Keratinocyte (primary cell): ENCODE measurements at regions not wholly inside any gene's neighbourhood (a gene's known extent, or its start where the extent isn't known, plus 50 kb on each side); places are given as distances from the start of the nearest gene placed in this dataset.

Experiments
- EZH2 ChIP-seq: IDR thresholded peaks from one replicate; pipeline ENCODE4 v1.6.1; 2012; ENCODE audit warnings: inconsistent platforms, mild to moderate bottlenecking, low read length, moderate library complexity
- TF ChIP-seq, protein P1 (sequence below), 3 experiments: IDR thresholded peaks in 1 of 3; conservative IDR thresholded peaks in 1 of 3; optimal IDR thresholded peaks in 1 of 3; 2 replicates in 2 of 3; 3 replicates in 1 of 3; pipeline versions ENCODE3 to v1.5.1; 2011; ENCODE audit warnings: low read length in 3 of 3, mild to moderate bottlenecking in 3 of 3, moderate library complexity in 2 of 3, control low read depth in 1 of 3, inconsistent platforms in 1 of 3; ENCODE audit not compliant: insufficient read depth in 2 of 3; ENCODE audit errors: extremely low read depth in 1 of 3

DNA sequence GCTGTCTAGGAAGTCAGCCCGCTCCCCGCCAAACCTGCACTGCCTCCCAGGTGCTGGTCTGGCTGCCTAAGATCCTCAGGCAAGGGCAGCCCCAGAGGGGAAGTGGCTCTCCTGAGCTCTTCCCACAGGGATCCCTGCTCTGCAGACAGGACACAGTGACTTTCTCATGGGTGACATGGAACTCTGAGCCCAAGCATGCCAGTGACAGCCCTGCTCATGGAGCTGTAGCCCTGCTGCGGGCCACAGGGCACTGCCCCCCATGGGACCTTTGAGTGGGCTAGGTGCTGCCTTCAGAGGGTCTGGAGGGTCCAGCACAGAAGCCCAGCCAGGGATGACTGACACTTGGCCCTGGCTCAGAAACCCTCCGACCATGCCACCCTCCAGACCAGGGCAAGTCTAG lies 109.1 kb downstream of the TUBA3C start:
- TF ChIP-seq, protein P1, sequence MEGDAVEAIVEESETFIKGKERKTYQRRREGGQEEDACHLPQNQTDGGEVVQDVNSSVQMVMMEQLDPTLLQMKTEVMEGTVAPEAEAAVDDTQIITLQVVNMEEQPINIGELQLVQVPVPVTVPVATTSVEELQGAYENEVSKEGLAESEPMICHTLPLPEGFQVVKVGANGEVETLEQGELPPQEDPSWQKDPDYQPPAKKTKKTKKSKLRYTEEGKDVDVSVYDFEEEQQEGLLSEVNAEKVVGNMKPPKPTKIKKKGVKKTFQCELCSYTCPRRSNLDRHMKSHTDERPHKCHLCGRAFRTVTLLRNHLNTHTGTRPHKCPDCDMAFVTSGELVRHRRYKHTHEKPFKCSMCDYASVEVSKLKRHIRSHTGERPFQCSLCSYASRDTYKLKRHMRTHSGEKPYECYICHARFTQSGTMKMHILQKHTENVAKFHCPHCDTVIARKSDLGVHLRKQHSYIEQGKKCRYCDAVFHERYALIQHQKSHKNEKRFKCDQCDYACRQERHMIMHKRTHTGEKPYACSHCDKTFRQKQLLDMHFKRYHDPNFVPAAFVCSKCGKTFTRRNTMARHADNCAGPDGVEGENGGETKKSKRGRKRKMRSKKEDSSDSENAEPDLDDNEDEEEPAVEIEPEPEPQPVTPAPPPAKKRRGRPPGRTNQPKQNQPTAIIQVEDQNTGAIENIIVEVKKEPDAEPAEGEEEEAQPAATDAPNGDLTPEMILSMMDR (optimal IDR thresholded peaks at IDR 0.05 in 1 of 3, IDR thresholded peaks at IDR 0.05 in 1 of 3, conservative IDR thresholded peaks at IDR 0.05 in 1 of 3; ENCODE audit: extremely low read depth in 1 of 3, insufficient read depth in 2 of 3, low read length in 3 of 3) = no peak
- no peak for TF ChIP-seq EZH2
